GM12891 (cell line): ENCODE measurements at regions not wholly inside any gene's neighbourhood (a gene's known extent, or its start where the extent isn't known, plus 50 kb on each side); places are given as distances from the start of the nearest gene placed in this dataset.

Experiments
- DNase-seq: peaks from one replicate; pipeline ENCODE4 v3.0.0; 2011; ENCODE audit warnings: low spot score; ENCODE audit not compliant: insufficient read length
- FAIRE-seq: peaks from 2 replicates; lab custom pipeline; 2011; peaks lifted over from hg19 to GRCh38; lab: Jason Lieb, UNC
- PAX5 ChIP-seq: IDR thresholded peaks from 2 replicates; pipeline ENCODE4 v1.6.1; 2011; ENCODE audit warnings: low read length, moderate library complexity, mild to moderate bottlenecking; ENCODE audit not compliant: insufficient read depth, severe bottlenecking
- POLR2A ChIP-seq: IDR thresholded peaks from 2 replicates; pipeline ENCODE4 v1.6.1; 2011; ENCODE audit warnings: low read depth, low read length, control low read depth
- POLR2AphosphoS5 ChIP-seq: IDR thresholded peaks from 2 replicates; pipeline ENCODE4 v1.6.1; 2011; ENCODE audit warnings: low read depth, low read length, control low read depth
- POU2F2 ChIP-seq: IDR thresholded peaks from 2 replicates; pipeline ENCODE4 v1.6.1; 2011; ENCODE audit warnings: low read depth, mild to moderate bottlenecking, control low read depth, low read length, moderate library complexity
- SPI1 ChIP-seq: IDR thresholded peaks from 2 replicates; pipeline ENCODE4 v1.6.1; 2011; ENCODE audit warnings: low read depth, low read length, control low read depth
- TAF1 ChIP-seq: IDR thresholded peaks from 2 replicates; pipeline ENCODE4 v1.6.1; 2011; ENCODE audit warnings: low read depth, low read length, control low read depth

GRCh38 chr3:188949456-188949855 lies 222.3 kb upstream of the TPRG1 start:
- FAIRE-seq: no peak
- no peak for DNase-seq
- TF ChIP-seq POLR2A: no peak
- no peak for TF ChIP-seq POLR2AphosphoS5
- TF ChIP-seq TAF1: no peak
- no peak for TF ChIP-seq PAX5
- TF ChIP-seq SPI1: no peak
- no peak for TF ChIP-seq POU2F2

- no peak for FAIRE-seq
Measured at GRCh38 chr3:188949996-188950395, 221.8 kb upstream of the TPRG1 start.

DNA sequence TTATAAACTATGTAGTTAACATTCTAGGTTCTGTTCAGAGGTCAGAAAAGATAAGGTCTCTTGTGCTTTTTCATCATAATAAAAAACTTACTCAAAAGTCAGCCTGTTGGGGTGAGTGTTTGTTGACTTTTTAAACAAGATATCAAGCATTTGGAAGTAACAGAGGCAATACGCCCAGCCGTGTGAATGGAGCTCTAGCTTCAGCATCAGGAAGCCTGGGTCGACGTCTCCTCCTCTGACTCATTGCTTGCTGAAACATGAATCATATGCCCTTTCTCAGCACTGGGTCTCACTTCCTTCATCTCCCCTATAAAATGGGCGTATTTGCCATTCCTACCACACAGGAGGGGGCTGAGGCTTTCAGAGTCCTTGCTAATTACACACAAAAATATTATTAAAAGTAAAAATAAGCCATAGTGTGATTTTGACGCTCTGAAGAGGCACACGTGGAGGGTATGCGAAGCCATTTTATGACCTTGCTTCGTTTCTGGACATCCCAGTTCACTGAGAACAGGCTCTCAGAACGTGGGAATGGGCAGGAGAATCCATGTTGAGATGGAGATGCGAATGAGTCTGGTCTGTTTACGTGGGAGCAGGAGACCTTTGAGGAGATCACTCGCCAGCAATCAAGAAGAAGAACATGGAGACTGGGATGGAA lies 220.8 kb upstream of the TPRG1 start:
- no peak for FAIRE-seq
- TF ChIP-seq SPI1 (no peak), TAF1 (no peak), POU2F2 (no peak), POLR2AphosphoS5 (no peak), POLR2A (no peak), PAX5 (no peak)
- no peak for DNase-seq

More at GRCh38 chr3:188949996-188950395, 221.8 kb upstream of the TPRG1 start:
- TF ChIP-seq SPI1 (no peak), POU2F2 (no peak), POLR2AphosphoS5 (no peak), PAX5 (no peak), POLR2A (no peak)
- no peak for DNase-seq

- no peak for FAIRE-seq
- no peak for DNase-seq
- TF ChIP-seq TAF1 (no peak), POLR2AphosphoS5 (no peak), POU2F2 (no peak), POLR2A (no peak), PAX5 (no peak), SPI1 (no peak)
Measured at GRCh38 chr3:188951734-188952133, 220.0 kb upstream of the TPRG1 start.

- DNase-seq (no peak), FAIRE-seq (no peak)
- TF ChIP-seq POLR2AphosphoS5: no peak
- TF ChIP-seq PAX5: no peak
- no peak for TF ChIP-seq POLR2A
- TF ChIP-seq TAF1: no peak
- no peak for TF ChIP-seq SPI1
- TF ChIP-seq POU2F2: no peak
Measured at GRCh38 chr3:188954590-188955208, 217.1 kb upstream of the TPRG1 start.

GRCh38 chr3:188955919-188956318 lies 215.9 kb upstream of the TPRG1 start:
- DNase-seq (no peak), FAIRE-seq (no peak)
- TF ChIP-seq TAF1: no peak
- TF ChIP-seq POU2F2: no peak
- TF ChIP-seq POLR2A: no peak
- TF ChIP-seq PAX5: no peak
- no peak for TF ChIP-seq POLR2AphosphoS5
- no peak for TF ChIP-seq SPI1

GRCh38 chr3:188956839-188957489 lies 214.8 kb upstream of the TPRG1 start:
- no peak for DNase-seq
- TF ChIP-seq POLR2AphosphoS5 (no peak), SPI1 (no peak), PAX5 (no peak), TAF1 (no peak), POU2F2 (no peak), POLR2A (no peak)
- FAIRE-seq: no peak

- DNase-seq: no peak
- TF ChIP-seq POU2F2: no peak
- TF ChIP-seq TAF1: no peak
- no peak for TF ChIP-seq POLR2AphosphoS5
- no peak for TF ChIP-seq POLR2A
- TF ChIP-seq PAX5: no peak
- no peak for TF ChIP-seq SPI1
- FAIRE-seq: no peak
Measured at GRCh38 chr3:188959013-188959412, 212.8 kb upstream of the TPRG1 start.

DNA sequence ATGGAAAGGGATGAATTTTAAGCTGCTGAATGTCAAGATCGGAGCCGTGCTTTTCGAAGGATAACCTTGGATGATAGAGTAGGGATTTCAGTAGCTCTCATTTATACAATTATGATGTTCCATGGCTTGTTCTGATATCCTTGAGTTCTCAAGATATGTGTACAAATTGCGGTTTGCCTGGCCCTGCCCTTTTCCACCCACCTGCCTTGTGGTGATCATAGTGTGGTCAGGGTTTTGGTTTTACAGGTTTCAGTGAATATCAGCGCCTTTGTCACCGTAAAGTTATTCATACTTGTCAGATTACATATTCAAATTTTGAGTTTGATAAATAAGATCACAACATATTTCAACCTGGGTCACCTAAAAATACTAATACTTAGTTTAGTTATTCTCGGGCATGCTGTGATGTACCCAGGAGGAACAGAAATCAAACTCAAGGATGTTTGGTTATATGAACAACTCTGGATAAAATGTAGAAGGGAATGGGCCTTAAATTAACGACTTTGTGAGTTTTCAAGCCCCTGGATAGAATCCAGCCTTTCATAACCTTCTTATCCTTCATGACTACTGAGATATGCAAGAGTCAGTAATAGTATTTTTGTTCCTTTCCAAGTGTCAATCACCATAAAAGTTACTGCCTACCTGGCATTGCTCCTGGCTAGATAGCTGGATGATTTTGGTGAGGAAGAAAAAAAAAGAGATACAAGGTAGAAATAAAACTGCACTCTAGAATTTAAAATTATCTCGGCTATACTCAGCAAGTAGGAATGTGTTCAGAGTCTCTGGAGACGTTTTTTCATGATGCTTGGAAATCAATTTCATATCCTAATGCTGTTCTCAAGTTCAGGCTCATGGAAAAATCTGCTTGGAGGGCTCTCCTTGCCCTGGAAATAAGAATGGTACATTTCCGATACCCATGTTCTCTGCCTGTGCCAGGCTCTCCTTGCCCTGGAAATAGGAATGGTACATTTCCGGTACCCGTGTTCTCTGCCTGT lies 209.2 kb upstream of the TPRG1 start:
- TF ChIP-seq SPI1 (no peak), POLR2AphosphoS5 (no peak), TAF1 (no peak), POLR2A (no peak), PAX5 (no peak), POU2F2 (no peak)
- no peak for FAIRE-seq
- no peak for DNase-seq
